GM21619 (cell line): ENCODE measurements at regions not wholly inside any gene's neighbourhood (a gene's known extent, or its start where the extent isn't known, plus 50 kb on each side); places are given as distances from the start of the nearest gene placed in this dataset.

Experiments
- ATAC-seq: cut with Tn5 transposase; IDR thresholded peaks from one replicate; pipeline ENCODE4 v1.9.1; 2021; ENCODE audit not compliant: unreplicated experiment

GRCh38 chr22:49178246-49179005 lies 649.2 kb downstream of the BRD1 start:
- no peak for ATAC-seq

- ATAC-seq = no peak
These were observed 650.0 kb downstream of the BRD1 start for GRCh38 chr22:49177666-49178065.

- ATAC-seq = no peak
These were observed 650.7 kb downstream of the BRD1 start for GRCh38 chr22:49176956-49177355.

- no peak for ATAC-seq
These were observed 657.6 kb downstream of the BRD1 start for GRCh38 chr22:49170053-49170452.

- no peak for ATAC-seq
These were observed 658.5 kb downstream of the BRD1 start for GRCh38 chr22:49169074-49169744.

- ATAC-seq = no peak
These were observed 659.4 kb downstream of the BRD1 start for GRCh38 chr22:49168219-49168813.

- no peak for ATAC-seq
These were observed 660.9 kb downstream of the BRD1 start for GRCh38 chr22:49166746-49167145.

- ATAC-seq = no peak
These were observed 661.5 kb downstream of the BRD1 start for GRCh38 chr22:49166211-49166610.

- no peak for ATAC-seq
These were observed 662.8 kb downstream of the BRD1 start for GRCh38 chr22:49164773-49165320.

GRCh38 chr22:49163960-49164690 lies 663.5 kb downstream of the BRD1 start:
- ATAC-seq = no peak

GRCh38 chr22:49163258-49163959 lies 664.3 kb downstream of the BRD1 start:
- no peak for ATAC-seq

GRCh38 chr22:49162841-49163240 lies 664.8 kb downstream of the BRD1 start:
- no peak for ATAC-seq

- no peak for ATAC-seq
These were observed 666.4 kb downstream of the BRD1 start for GRCh38 chr22:49161002-49161850.

GRCh38 chr22:49160261-49161001 lies 667.2 kb downstream of the BRD1 start:
- no peak for ATAC-seq

- ATAC-seq = no peak
These were observed 668.0 kb downstream of the BRD1 start for GRCh38 chr22:49159711-49160110.

GRCh38 chr22:49158741-49159564 lies 668.7 kb downstream of the BRD1 start:
- no peak for ATAC-seq

- ATAC-seq = no peak
These were observed 669.9 kb downstream of the BRD1 start for GRCh38 chr22:49157529-49158339.
